ENCODE measurements at regions not wholly inside any gene's neighbourhood (a gene's known extent, or its start where the extent isn't known, plus 50 kb on each side); places are given as distances from the start of the nearest gene placed in this dataset.

DNA sequence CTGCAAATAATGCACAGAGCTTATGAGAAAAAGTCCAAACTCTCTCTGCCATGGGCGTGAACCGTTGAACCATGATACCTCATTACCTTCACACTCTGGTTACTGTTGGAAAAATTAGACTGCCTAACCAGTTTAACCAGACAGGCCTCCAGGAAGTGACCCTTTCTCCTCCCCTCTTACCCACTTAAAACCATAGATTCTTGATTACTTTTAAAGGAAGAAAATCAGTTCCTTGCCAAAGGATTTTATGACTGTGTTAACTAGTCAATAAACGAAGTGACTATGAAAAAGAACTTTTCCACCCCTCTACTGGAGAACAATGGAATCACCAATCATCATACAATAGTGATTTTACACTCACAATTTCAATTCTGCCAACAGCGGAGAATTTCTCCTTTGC is 254.0 kb upstream of the ATP2B1 start:
- TF ChIP-seq, protein P1, sequence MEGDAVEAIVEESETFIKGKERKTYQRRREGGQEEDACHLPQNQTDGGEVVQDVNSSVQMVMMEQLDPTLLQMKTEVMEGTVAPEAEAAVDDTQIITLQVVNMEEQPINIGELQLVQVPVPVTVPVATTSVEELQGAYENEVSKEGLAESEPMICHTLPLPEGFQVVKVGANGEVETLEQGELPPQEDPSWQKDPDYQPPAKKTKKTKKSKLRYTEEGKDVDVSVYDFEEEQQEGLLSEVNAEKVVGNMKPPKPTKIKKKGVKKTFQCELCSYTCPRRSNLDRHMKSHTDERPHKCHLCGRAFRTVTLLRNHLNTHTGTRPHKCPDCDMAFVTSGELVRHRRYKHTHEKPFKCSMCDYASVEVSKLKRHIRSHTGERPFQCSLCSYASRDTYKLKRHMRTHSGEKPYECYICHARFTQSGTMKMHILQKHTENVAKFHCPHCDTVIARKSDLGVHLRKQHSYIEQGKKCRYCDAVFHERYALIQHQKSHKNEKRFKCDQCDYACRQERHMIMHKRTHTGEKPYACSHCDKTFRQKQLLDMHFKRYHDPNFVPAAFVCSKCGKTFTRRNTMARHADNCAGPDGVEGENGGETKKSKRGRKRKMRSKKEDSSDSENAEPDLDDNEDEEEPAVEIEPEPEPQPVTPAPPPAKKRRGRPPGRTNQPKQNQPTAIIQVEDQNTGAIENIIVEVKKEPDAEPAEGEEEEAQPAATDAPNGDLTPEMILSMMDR (IDR thresholded peaks at IDR 0.05) = peak in 3 of 7 experiments; percentile 8 to 18 (median 10)
- no peak for TF ChIP-seq POLR2A (IDR thresholded peaks at IDR 0.05)
- no peak for TF ChIP-seq POLR2AphosphoS5 (IDR thresholded peaks at IDR 0.05)

Measured in stomach (tissue), 4 donors.